GM18511 (cell line): ENCODE measurements at regions not wholly inside any gene's neighbourhood (a gene's known extent, or its start where the extent isn't known, plus 50 kb on each side); places are given as distances from the start of the nearest gene placed in this dataset.

Experiments used
- ATAC-seq: cut with Tn5 transposase; IDR thresholded peaks from one replicate; pipeline ENCODE4 v1.9.1; 2021; ENCODE audit warnings: mild to moderate bottlenecking, moderate library complexity; ENCODE audit not compliant: unreplicated experiment

DNA sequence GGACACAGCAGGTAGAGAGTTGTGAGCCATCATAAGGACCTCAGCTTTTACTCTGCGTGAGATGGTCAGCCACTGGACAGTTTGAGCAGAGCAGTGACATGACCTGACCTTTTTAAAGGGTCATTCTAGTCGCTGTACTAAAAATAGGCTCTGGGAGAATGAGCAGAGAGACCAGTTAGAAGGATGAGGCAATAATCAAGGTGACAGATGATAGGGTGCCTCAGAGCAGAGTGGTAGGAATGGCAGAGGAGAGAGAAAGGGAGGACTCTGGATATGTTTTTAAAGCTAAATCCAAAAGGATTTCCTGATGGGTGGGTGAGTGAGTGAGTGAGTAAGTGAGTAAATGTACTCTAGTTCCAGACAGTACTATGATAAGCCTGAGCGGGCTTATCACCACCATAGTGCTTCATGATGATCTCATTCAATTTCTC, 83.6 kb upstream of the ARHGAP5 start:
- ATAC-seq: no peak

DNA sequence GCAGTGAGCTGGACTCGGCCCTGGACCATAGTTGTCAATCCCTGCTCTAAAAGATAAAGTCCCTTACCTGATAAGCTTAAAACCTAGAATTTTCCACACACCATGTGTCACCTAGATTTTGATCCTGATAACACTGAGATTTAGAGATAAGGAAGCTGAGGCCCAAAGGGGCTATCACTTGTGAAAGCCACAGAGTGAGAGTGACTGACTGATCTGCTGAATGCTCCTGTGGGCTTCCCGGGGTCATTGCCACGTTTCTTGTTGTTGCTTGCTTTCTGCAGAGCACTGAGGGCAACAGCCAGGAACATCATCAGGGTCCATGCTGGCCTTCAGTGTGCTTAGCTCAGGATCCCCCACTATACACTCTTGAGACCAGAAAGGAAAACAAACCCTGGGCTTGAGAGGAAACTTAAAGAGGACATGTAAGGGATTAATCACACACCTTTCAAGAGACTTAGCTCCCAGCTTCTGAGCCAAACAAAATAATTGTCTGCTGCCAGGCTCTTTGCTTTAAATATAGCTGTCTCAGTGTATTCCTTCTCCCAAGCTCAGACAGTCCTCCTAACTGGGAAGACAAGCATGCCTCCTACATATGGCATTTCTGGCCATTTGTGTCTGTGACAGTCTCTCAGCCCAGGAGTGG, 82.6 kb upstream of the ARHGAP5 start:
- no peak for ATAC-seq

DNA sequence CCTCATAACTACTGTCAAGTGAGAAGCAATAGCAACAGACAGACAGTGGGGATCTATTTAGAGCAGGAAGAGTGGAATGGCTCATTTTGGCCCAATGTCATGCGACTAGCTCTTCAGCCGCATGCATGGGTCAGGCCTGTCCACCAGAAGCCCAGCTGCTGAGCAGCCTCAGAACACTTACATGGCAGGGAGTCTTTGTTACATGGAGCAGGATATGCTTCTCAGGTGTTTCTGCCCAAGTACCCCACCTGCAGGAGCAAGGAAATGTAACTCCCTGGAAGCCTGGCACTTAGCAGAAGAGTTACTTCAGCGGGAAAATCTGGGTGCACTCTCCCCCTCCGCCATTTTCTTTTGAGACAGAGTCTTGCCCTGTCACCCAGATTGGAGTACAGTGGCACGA, 73.5 kb upstream of the ARHGAP5 start:
- no peak for ATAC-seq

- ATAC-seq: no peak
Observed at GRCh38 chr14:32004300-32004699, 72.8 kb upstream of the ARHGAP5 start.

DNA sequence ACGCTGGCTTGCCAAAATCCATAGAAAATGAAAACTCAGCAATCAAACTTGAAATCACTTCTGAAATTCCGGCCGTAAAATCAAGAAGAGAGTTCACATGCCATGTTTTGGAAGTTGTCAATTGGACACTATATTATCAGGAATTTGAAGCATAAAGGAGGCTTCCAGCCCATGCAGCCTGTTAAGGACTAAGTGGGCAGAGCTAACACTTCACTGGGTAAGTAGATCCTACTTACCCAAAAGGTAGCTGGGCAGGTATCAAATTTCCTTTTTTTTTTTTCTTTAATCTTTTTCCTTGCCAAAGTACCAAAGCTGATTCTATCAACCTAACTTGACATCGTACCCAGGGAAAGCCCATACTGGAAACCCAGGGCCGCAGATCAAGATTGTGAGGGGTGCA, 71.5 kb upstream of the ARHGAP5 start:
- no peak for ATAC-seq

- no peak for ATAC-seq
Observed at GRCh38 chr14:32006263-32007110, 70.6 kb upstream of the ARHGAP5 start.

GRCh38 chr14:32007755-32008362, 69.2 kb upstream of the ARHGAP5 start:
- no peak for ATAC-seq

DNA sequence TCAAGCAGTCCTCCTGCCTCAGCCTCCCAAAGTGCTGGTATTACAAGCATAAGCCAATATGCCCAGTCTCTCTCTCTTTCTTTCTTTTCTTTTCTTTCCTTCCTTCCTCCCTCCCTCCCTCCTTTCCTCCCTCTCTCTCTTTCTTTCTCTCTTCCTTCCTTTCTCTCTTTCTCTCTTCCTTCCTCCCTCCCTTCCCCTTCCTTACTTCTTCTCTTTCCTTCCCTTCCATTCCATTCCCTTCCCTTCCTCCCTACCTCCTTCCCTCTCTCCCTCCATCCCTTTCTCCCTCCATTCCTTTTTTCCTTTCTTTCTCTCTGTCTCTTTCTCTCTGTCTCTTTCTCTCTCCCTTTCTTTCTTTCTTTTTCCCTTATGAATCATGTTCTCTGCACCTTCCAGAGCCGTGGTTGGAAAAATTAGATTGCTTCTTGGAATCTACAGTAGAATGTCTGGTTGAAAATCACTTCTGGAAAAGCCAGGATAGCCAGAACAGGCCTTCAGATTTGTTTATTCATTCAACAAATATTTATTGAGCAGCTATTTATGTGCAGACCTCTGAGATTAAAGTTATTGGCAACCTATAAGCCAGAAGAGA, 68.4 kb upstream of the ARHGAP5 start:
- ATAC-seq: no peak

- no peak for ATAC-seq
Observed at GRCh38 chr14:32009221-32009975, 67.7 kb upstream of the ARHGAP5 start.

GRCh38 chr14:32009976-32010581, 67.0 kb upstream of the ARHGAP5 start:
- ATAC-seq: no peak

- ATAC-seq: no peak
Observed at GRCh38 chr14:32010604-32011125, 66.4 kb upstream of the ARHGAP5 start.

GRCh38 chr14:32011225-32011624, 65.9 kb upstream of the ARHGAP5 start:
- ATAC-seq: no peak

- ATAC-seq: no peak
Observed at GRCh38 chr14:32012062-32012461, 65.0 kb upstream of the ARHGAP5 start.

- no peak for ATAC-seq
Observed at GRCh38 chr14:32012571-32012970, 64.5 kb upstream of the ARHGAP5 start.

- ATAC-seq: no peak
Observed at GRCh38 chr14:32013083-32013482, 64.0 kb upstream of the ARHGAP5 start.

DNA sequence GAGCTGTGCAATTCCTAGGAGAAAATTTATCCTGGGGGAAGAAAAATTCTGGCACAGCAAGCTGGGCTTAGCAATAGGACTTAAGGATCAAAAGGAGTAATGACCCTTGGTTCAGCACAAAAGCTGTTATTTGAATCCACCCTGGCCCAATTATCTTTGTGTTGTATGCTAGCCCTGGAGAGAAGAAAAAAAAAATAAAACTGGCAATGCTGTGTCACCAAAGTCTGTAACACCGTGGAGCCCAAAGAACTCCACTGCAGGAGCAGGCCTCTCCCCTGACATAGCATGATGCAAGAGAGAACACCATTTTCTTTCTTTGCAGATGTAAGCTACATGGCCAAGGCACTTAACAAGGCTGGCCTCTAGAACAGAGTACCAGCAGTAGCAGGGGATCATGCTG, 63.0 kb upstream of the ARHGAP5 start:
- ATAC-seq: no peak

DNA sequence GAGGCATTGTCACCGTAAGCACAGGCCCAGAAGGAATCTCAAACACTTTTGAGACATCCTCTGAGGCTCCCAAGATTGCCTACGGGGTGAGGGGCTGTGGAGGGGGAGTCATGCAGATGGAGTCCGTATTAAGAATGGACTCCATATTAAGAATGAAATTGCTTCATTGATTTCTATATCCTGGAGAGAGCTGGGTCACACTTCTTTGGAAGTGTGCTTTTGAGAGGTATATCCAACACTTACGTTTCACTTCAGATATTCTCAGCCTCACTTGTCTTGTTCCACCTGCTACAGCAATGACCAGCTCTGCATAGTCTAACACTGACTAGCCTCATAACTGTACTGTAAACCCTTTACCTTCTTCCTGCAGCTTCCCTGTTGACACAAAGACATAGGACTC, 62.6 kb upstream of the ARHGAP5 start:
- no peak for ATAC-seq

- no peak for ATAC-seq
Observed at GRCh38 chr14:32015166-32015565, 61.9 kb upstream of the ARHGAP5 start.

GRCh38 chr14:32017587-32017986, 59.5 kb upstream of the ARHGAP5 start:
- ATAC-seq: no peak

- no peak for ATAC-seq
Observed at GRCh38 chr14:32018391-32019092, 58.6 kb upstream of the ARHGAP5 start.
